IMR-90 (cell line): ENCODE measurements at regions not wholly inside any gene's neighbourhood (a gene's known extent, or its start where the extent isn't known, plus 50 kb on each side); places are given as distances from the start of the nearest gene placed in this dataset.

ENCODE experiments used
- POLR2A ChIP-seq: IDR thresholded peaks from 2 replicates; pipeline ENCODE4 v1.6.1; 2012; ENCODE audit warnings: mild to moderate bottlenecking, low read depth, low read length
- TF ChIP-seq, protein P1 (sequence below): conservative IDR thresholded peaks from 2 replicates; pipeline ENCODE4 v1.5.1; 2012; ENCODE audit warnings: mild to moderate bottlenecking, low read depth, low read length, improper control_type of control experiment

- TF ChIP-seq POLR2A: no peak
- TF ChIP-seq, protein P1, sequence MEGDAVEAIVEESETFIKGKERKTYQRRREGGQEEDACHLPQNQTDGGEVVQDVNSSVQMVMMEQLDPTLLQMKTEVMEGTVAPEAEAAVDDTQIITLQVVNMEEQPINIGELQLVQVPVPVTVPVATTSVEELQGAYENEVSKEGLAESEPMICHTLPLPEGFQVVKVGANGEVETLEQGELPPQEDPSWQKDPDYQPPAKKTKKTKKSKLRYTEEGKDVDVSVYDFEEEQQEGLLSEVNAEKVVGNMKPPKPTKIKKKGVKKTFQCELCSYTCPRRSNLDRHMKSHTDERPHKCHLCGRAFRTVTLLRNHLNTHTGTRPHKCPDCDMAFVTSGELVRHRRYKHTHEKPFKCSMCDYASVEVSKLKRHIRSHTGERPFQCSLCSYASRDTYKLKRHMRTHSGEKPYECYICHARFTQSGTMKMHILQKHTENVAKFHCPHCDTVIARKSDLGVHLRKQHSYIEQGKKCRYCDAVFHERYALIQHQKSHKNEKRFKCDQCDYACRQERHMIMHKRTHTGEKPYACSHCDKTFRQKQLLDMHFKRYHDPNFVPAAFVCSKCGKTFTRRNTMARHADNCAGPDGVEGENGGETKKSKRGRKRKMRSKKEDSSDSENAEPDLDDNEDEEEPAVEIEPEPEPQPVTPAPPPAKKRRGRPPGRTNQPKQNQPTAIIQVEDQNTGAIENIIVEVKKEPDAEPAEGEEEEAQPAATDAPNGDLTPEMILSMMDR: no peak
Measured at GRCh38 chr3:117722856-117723255, 1013.3 kb downstream of the TUSC7 start.
